ENCODE measurements at regions not wholly inside any gene's neighbourhood (a gene's known extent, or its start where the extent isn't known, plus 50 kb on each side); places are given as distances from the start of the nearest gene placed in this dataset.

DNA sequence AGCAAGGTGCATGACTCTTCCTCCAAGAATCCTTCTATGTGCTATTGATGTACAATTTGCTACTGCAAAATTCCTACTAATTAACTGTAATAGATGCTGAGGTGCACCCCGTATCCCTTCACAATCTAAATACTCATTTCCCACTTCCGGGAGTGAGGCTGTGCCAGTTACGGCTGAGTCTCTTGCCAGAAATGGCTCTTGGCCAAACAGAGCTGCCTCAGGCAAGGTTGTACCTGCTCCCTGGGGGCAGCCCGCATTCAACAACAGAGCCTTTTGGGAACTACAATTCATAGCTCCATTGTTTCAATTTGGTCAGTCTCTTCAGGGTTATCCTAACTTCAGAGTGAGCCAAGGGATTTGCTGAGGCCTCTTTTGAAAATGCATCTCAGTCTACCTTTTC, 789.8 kb upstream of the MAP3K7 start:
- TF ChIP-seq CTCF (IDR thresholded peaks at IDR 0.05) = no peak
- Histone ChIP-seq H3K9me3 (no peaks in the 10 kb centered on the region), H3K36me3 (no peaks in the 10 kb centered on the region), H3K4me1 (no peaks in the 10 kb centered on the region), H3K27ac (no peak overlapping the region), H3K4me3 (no peak overlapping the region), H3K27me3 (no peaks in the 10 kb centered on the region)
- DNase-seq = no peak
- intact Hi-C loops (cut with DNase I) = no loop called here
- ATAC-seq = no peak

DNA sequence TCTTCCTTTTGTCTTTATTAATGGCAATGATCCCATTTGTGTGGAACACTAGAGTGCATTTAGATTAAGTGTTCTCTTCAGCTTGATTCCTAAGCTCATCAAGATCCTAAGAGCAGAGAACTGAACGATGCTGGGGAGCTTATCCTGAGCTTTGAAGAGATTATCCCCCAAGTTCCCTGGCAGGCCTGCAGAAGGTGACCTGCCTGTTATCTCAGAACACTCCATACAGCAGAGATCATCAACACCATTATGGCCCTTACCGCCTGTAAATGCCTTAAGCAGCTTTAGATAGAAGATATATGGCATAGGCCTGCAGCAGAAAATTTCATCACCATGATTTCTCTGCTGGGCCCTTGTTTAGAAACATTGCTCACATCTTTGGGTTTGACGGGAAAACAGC, 779.9 kb upstream of the MAP3K7 start:
- ATAC-seq (no peak), DNase-seq (no peak)
- Histone ChIP-seq H3K27ac (no peak overlapping the region), H3K4me3 (no peak overlapping the region), H3K9me3 (no peaks in the 10 kb centered on the region), H3K27me3 (no peaks in the 10 kb centered on the region), H3K4me1 (no peaks in the 10 kb centered on the region), H3K36me3 (no peaks in the 10 kb centered on the region)
- intact Hi-C loops (cut with DNase I) = no loop called here
- no peak for TF ChIP-seq CTCF (IDR thresholded peaks at IDR 0.05)

DNA sequence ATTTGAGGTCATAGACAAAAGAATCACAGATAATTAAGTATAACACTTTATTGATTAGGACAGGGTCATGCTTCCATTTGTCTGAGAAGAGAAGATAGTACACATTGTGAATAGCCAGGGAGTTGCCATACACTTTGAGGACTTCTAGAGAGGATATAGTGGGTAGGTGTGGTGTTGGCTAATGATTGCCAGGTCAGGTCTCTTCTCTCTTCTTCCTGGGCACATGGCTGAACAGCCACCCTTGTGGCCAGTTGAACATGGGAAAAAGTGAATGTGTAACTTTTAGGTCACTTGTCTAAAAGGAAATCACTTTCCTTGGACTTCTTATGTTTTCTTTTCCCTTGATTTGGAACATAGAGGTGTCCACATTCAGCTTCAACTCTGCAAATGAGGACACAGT, 772.1 kb upstream of the MAP3K7 start:
- no peaks in the 10 kb centered on the region for H3K36me3 ChIP-seq
- H3K27ac ChIP-seq = no peak overlapping the region
- no peak for TF ChIP-seq CTCF (IDR thresholded peaks at IDR 0.05)
- H3K27me3 ChIP-seq = no peaks in the 10 kb centered on the region
- no peaks in the 10 kb centered on the region for H3K4me1 ChIP-seq
- H3K4me3 ChIP-seq = no peak overlapping the region
- intact Hi-C loops (cut with DNase I) = no loop called here
- no peaks in the 10 kb centered on the region for H3K9me3 ChIP-seq
- DNase-seq (no peak), ATAC-seq (no peak)

- no peak for TF ChIP-seq CTCF (IDR thresholded peaks at IDR 0.05)
- no peaks in the 10 kb centered on the region for H3K4me1 ChIP-seq
- no peaks in the 10 kb centered on the region for H3K27me3 ChIP-seq
- H3K9me3 ChIP-seq = no peaks in the 10 kb centered on the region
- DNase-seq (no peak), ATAC-seq (no peak)
- no peak overlapping the region for H3K27ac ChIP-seq
- intact Hi-C loops (cut with DNase I) = no loop called here
- H3K4me3 ChIP-seq = no peak overlapping the region
- H3K36me3 ChIP-seq = no peaks in the 10 kb centered on the region
Measured at GRCh38 chr6:91352878-91353277, 766.0 kb upstream of the MAP3K7 start.

GRCh38 chr6:91352321-91352720, 765.4 kb upstream of the MAP3K7 start:
- Histone ChIP-seq H3K27ac (no peak overlapping the region), H3K4me1 (no peaks in the 10 kb centered on the region), H3K4me3 (no peak overlapping the region), H3K27me3 (no peaks in the 10 kb centered on the region), H3K9me3 (no peaks in the 10 kb centered on the region), H3K36me3 (no peaks in the 10 kb centered on the region)
- TF ChIP-seq CTCF (IDR thresholded peaks at IDR 0.05) = no peak
- DNase-seq (no peak), ATAC-seq (no peak)
- intact Hi-C loops (cut with DNase I) = no loop called here

- no peaks in the 10 kb centered on the region for H3K27me3 ChIP-seq
- H3K9me3 ChIP-seq = no peaks in the 10 kb centered on the region
- intact Hi-C loops (cut with DNase I) = no loop called here
- no peak for ATAC-seq
- H3K4me3 ChIP-seq = no peak overlapping the region
- no peak for TF ChIP-seq CTCF (IDR thresholded peaks at IDR 0.05)
- no peak for DNase-seq
- H3K36me3 ChIP-seq = no peaks in the 10 kb centered on the region
- H3K4me1 ChIP-seq = no peaks in the 10 kb centered on the region
- H3K27ac ChIP-seq = no peak overlapping the region
Measured at GRCh38 chr6:91350146-91350908, 763.5 kb upstream of the MAP3K7 start.

Data from upper lobe of right lung (tissue), 1 donor.